ENCODE measurements at regions not wholly inside any gene's neighbourhood (a gene's known extent, or its start where the extent isn't known, plus 50 kb on each side); places are given as distances from the start of the nearest gene placed in this dataset.

DNA sequence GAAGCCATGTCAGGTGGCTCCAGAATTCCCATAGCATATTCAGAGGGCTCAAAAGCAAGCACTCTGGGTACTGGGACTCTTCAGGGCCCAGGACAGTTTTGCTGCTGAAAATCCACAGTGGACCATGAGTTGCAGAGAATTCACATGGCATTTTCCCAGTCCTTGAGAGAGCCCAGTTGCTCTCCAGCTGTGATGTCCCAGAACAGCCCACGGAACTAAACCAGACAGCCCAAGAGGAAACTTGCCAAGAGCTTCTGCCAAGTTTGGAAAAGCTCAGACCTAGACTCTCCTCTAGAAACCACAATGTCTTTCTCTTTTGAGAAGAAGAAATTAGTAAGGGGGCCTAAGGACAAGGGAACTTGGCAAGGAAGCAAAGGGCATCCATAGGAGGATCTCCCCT lies 69.4 kb downstream of the RGS2 start:
- TF ChIP-seq, protein P1, sequence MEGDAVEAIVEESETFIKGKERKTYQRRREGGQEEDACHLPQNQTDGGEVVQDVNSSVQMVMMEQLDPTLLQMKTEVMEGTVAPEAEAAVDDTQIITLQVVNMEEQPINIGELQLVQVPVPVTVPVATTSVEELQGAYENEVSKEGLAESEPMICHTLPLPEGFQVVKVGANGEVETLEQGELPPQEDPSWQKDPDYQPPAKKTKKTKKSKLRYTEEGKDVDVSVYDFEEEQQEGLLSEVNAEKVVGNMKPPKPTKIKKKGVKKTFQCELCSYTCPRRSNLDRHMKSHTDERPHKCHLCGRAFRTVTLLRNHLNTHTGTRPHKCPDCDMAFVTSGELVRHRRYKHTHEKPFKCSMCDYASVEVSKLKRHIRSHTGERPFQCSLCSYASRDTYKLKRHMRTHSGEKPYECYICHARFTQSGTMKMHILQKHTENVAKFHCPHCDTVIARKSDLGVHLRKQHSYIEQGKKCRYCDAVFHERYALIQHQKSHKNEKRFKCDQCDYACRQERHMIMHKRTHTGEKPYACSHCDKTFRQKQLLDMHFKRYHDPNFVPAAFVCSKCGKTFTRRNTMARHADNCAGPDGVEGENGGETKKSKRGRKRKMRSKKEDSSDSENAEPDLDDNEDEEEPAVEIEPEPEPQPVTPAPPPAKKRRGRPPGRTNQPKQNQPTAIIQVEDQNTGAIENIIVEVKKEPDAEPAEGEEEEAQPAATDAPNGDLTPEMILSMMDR (IDR thresholded peaks at IDR 0.05; ENCODE audit: low read length): no peak
- TF ChIP-seq EZH2 (optimal IDR thresholded peaks at IDR 0.05; ENCODE audit: low read depth, low read length) (no peak), EZH2phosphoT487 (IDR thresholded peaks at IDR 0.05; ENCODE audit: low read length) (no peak)
